ENCODE measurements at regions not wholly inside any gene's neighbourhood (a gene's known extent, or its start where the extent isn't known, plus 50 kb on each side); places are given as distances from the start of the nearest gene placed in this dataset.

- TF ChIP-seq POGK (CRISPR knock-in tag; conservative IDR thresholded peaks at IDR 0.05) (no peak), MEIS1 (CRISPR knock-in tag; IDR thresholded peaks at IDR 0.05; ENCODE audit: borderline replicate concordance) (no peak), RERE (CRISPR knock-in tag; IDR thresholded peaks at IDR 0.05; ENCODE audit: low read depth) (peak; percentile 59; the same call in 1 of the 2 replicates), RAD51 (IDR thresholded peaks at IDR 0.05; ENCODE audit: borderline replicate concordance) (no peak), ZNF558 (CRISPR knock-in tag; IDR thresholded peaks at IDR 0.05; ENCODE audit: borderline replicate concordance) (no peak), ZNF792 (CRISPR knock-in tag; IDR thresholded peaks at IDR 0.05) (no peak), MXD3 (CRISPR knock-in tag; IDR thresholded peaks at IDR 0.05) (no peak), ZBTB37 (CRISPR knock-in tag; IDR thresholded peaks at IDR 0.05) (no peak), CSRNP1 (CRISPR knock-in tag; IDR thresholded peaks at IDR 0.05) (no peak)
Observed at GRCh38 chr7:156379324-156380070, 261.1 kb upstream of the RNF32 start (continued).

All from HepG2 (cell line).